Glutamatergic neuron (in vitro differentiated cells): ENCODE measurements at regions not wholly inside any gene's neighbourhood (a gene's known extent, or its start where the extent isn't known, plus 50 kb on each side); places are given as distances from the start of the nearest gene placed in this dataset.

Experiments
- DNase-seq: peaks from one replicate; pipeline ENCODE4 v3.0.0; 2022
- H3K27ac Mint-ChIP-seq: one replicate; pipeline ENCODE4 v1.8.0; 2020; ENCODE audit warnings: mild to moderate bottlenecking, mixed read lengths, inconsistent platforms; ENCODE audit not compliant: unreplicated experiment
- H3K27me3 Mint-ChIP-seq: one replicate; pipeline ENCODE4 v1.8.0; 2020; ENCODE audit warnings: mild to moderate bottlenecking, moderate library complexity, mixed read lengths, inconsistent platforms; ENCODE audit not compliant: unreplicated experiment
- H3K36me3 Mint-ChIP-seq: one replicate; pipeline ENCODE4 v1.8.0; 2020; ENCODE audit warnings: mild to moderate bottlenecking, mixed read lengths, inconsistent platforms; ENCODE audit not compliant: unreplicated experiment
- H3K4me1 Mint-ChIP-seq: one replicate; pipeline ENCODE4 v1.8.0; 2020; ENCODE audit warnings: mild to moderate bottlenecking, low read depth, mixed read lengths, inconsistent platforms; ENCODE audit not compliant: unreplicated experiment
- H3K4me3 Mint-ChIP-seq: one replicate; pipeline ENCODE4 v1.8.0; 2020; ENCODE audit warnings: mild to moderate bottlenecking, mixed read lengths, inconsistent platforms; ENCODE audit not compliant: unreplicated experiment
- H3K9me3 Mint-ChIP-seq: one replicate; pipeline ENCODE4 v1.8.0; 2020; ENCODE audit warnings: mild to moderate bottlenecking, moderate library complexity, mixed read lengths, inconsistent platforms; ENCODE audit not compliant: unreplicated experiment
- TF ChIP-seq, protein P1 (sequence below): fragments of 200-600 bp; sonication (generic); IDR thresholded peaks from one replicate; pipeline ENCODE4 v1.5.0; 2021; ENCODE audit not compliant: partially characterized antibody, unreplicated experiment

DNA sequence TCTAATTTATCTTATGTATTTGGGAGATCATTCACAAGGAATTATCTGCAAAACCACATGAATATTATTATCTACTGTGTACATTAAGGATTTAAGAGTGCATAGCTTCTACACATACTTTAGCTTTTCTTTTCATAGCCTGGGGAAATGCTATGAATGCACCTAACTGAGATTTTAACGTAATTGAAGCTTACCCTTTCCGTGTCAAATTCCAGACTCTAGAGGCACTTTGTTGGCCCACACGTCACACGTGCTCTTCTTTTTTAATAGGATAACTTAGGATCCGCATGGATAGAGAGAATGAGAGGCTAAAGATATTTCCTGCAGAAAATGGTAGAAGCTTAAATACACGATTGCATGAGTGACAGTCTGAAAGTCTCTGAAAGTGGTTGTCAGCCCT is 481.1 kb downstream of the PCNX1 start:
- Mint-ChIP-seq H3K36me3 (no peaks in the 10 kb centered on the region), H3K9me3 (no peaks in the 10 kb centered on the region), H3K27me3 (no peaks in the 10 kb centered on the region), H3K4me1 (no peaks in the 10 kb centered on the region), H3K27ac (no peak overlapping the region), H3K4me3 (no peak overlapping the region)
- TF ChIP-seq, protein P1, sequence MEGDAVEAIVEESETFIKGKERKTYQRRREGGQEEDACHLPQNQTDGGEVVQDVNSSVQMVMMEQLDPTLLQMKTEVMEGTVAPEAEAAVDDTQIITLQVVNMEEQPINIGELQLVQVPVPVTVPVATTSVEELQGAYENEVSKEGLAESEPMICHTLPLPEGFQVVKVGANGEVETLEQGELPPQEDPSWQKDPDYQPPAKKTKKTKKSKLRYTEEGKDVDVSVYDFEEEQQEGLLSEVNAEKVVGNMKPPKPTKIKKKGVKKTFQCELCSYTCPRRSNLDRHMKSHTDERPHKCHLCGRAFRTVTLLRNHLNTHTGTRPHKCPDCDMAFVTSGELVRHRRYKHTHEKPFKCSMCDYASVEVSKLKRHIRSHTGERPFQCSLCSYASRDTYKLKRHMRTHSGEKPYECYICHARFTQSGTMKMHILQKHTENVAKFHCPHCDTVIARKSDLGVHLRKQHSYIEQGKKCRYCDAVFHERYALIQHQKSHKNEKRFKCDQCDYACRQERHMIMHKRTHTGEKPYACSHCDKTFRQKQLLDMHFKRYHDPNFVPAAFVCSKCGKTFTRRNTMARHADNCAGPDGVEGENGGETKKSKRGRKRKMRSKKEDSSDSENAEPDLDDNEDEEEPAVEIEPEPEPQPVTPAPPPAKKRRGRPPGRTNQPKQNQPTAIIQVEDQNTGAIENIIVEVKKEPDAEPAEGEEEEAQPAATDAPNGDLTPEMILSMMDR = no peak
- no peak for DNase-seq

DNA sequence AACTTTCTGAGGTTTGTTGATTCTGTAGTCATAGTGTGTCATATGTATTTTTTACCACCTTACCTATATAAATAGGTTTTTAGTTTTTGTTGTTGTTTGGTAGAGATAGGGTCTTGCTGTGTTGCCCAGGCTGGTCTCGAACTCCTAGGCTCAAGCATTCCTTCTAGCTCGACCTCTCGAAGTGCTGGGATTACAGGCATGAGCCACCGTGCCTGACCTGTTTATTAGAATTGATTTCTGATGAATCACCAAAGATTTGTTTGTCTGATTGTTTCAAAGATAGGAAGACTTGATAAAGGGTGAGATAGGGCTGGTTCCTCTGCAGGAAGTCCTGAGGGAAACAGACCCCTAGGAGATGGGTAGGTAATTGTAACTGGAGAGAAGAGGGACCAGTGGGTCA is 481.6 kb downstream of the PCNX1 start:
- no peaks in the 10 kb centered on the region for H3K27me3 Mint-ChIP-seq
- H3K4me3 Mint-ChIP-seq = no peak overlapping the region
- H3K9me3 Mint-ChIP-seq = no peaks in the 10 kb centered on the region
- no peak for DNase-seq
- no peaks in the 10 kb centered on the region for H3K36me3 Mint-ChIP-seq
- no peaks in the 10 kb centered on the region for H3K4me1 Mint-ChIP-seq
- TF ChIP-seq, protein P1 = no peak
- no peak overlapping the region for H3K27ac Mint-ChIP-seq

DNA sequence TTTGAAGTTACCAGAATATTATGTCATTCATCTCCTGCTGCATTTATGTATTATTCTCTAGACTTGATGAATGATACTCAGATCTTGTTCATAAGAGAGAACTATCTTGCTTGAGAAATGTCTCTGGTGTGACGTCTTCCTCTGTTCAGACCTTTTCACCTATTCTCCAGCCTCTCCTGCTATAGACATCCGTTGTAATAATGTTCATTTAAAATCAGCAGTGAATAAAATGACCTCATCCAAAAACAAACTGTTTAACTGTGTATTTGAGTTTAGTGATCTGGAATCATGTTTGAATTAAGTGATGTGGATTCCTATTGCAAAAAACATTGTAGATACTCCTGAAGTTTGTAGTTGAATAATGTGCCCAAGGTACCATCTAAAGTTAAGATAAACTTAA is 487.1 kb downstream of the PCNX1 start:
- no peaks in the 10 kb centered on the region for H3K36me3 Mint-ChIP-seq
- no peak overlapping the region for H3K4me3 Mint-ChIP-seq
- no peaks in the 10 kb centered on the region for H3K27me3 Mint-ChIP-seq
- no peak for DNase-seq
- TF ChIP-seq, protein P1 = no peak
- H3K9me3 Mint-ChIP-seq = peaks cover 2% of the 10 kb centered on the region
- H3K4me1 Mint-ChIP-seq = no peaks in the 10 kb centered on the region
- no peak overlapping the region for H3K27ac Mint-ChIP-seq

DNA sequence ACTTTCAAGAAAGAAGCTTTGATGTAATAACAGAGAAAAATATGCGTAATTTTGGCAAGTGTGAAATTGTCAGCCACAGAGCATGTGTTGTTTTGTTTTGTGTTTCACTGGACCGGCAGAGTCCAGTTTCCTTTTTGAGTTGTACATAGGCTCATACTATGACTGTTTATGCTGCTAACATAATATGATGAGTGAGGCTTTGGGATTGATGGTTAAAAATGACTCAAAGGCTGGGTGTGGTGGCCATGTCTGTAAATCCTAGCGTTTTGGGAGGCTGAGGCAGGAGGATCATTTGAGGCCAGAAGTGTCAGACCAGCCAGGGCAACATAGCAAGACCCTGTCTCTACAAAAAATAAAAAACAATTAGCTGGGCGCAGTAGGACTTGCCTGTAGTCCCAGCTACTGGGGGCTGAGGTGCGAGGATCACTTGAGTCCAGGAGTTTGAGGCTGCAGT is 487.9 kb downstream of the PCNX1 start:
- Mint-ChIP-seq H3K4me3 (no peak overlapping the region), H3K27me3 (no peaks in the 10 kb centered on the region), H3K36me3 (no peaks in the 10 kb centered on the region), H3K27ac (no peak overlapping the region), H3K9me3 (peaks cover 2% of the 10 kb centered on the region), H3K4me1 (no peaks in the 10 kb centered on the region)
- TF ChIP-seq, protein P1 = no peak
- no peak for DNase-seq

DNA sequence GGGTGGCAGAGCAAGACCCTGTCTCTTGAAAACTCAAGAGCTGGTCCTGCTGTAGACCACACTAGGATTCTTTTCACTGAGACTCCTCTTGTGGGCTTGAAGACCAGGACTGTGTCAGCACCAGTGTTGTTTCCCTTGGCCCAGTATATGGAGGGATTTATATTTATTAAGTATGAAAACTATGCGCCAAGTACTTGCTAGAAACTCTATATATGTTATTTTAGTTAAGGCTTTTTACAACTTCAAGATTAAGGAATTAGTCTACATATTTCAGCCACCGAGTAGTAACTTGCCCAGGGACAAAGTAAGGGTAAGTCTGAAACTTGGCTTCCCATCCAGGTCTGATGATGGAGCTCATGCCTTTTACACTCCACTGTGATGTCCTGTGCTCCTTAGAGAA is 488.4 kb downstream of the PCNX1 start:
- Mint-ChIP-seq H3K27me3 (no peaks in the 10 kb centered on the region), H3K4me3 (no peak overlapping the region), H3K4me1 (no peaks in the 10 kb centered on the region), H3K9me3 (peaks cover 2% of the 10 kb centered on the region), H3K36me3 (no peaks in the 10 kb centered on the region), H3K27ac (no peak overlapping the region)
- no peak for DNase-seq
- TF ChIP-seq, protein P1 = no peak
